ENCODE measurements at regions not wholly inside any gene's neighbourhood (a gene's known extent, or its start where the extent isn't known, plus 50 kb on each side); places are given as distances from the start of the nearest gene placed in this dataset.

DNA sequence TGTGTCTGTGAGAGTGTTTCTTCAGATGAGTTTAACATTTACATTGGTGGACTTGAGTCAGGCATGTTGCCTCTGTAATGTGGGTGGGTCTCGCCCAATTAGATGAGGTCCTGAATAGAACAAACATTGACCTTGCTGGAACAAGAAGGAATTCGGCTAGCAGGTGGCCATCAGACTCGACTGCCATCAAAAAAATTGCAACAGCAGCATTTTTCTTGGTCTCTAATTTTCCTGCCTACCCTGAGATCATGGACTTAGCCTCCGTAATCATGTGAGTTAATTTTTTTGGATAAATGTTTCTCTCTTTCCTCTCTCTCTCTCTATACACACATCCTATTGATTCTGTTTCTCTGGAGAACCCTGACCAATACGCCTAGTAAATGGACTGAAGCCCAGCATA is 83.8 kb upstream of the ST6GAL2 start:
- CTCF ChIA-PET, result no interaction called here
- no peaks in the 10 kb centered on the region for H3K79me2 ChIP-seq (ENCODE audit: low read depth)
- BruUV-seq (replicated peaks), result no TSS peak
- POLR2A ChIA-PET (ENCODE audit: unreplicated experiment), result no interaction called here
- no peaks in the 10 kb centered on the region for H3K9me2 ChIP-seq (ENCODE audit: insufficient read depth)
- no peaks in the 10 kb centered on the region for H3K4me1 ChIP-seq (replicated peaks; ENCODE audit: insufficient read depth)
- H3K27me3 ChIP-seq (ENCODE audit: insufficient read depth, low read depth), result no peaks in the 10 kb centered on the region
- H3K4me3 ChIP-seq, result no peak overlapping the region
- intact Hi-C loops (cut with micrococcal nuclease; ENCODE audit: unreplicated experiment), result loop anchor here (10.0 kb wide), 1 partner anchor 1075 kb away; no protein-coding TSS in a partner anchor
- no peak overlapping the region for H2AFZ ChIP-seq
- DNase-seq, result no peak
- H3K36me3 ChIP-seq (ENCODE audit: low read depth), result no peaks in the 10 kb centered on the region
- H3F3A ChIP-seq (ENCODE audit: insufficient read depth, low read depth), result no peaks in the 10 kb centered on the region
- H4K20me1 ChIP-seq (ENCODE audit: insufficient read depth), result no peaks in the 10 kb centered on the region
- H3K4me2 ChIP-seq, result no peak overlapping the region
- H3K9me3 ChIP-seq (ENCODE audit: insufficient read depth, low read depth), result no peaks in the 10 kb centered on the region
- H3K27ac ChIP-seq, result no peak overlapping the region
- TF ChIP-seq, protein P1, sequence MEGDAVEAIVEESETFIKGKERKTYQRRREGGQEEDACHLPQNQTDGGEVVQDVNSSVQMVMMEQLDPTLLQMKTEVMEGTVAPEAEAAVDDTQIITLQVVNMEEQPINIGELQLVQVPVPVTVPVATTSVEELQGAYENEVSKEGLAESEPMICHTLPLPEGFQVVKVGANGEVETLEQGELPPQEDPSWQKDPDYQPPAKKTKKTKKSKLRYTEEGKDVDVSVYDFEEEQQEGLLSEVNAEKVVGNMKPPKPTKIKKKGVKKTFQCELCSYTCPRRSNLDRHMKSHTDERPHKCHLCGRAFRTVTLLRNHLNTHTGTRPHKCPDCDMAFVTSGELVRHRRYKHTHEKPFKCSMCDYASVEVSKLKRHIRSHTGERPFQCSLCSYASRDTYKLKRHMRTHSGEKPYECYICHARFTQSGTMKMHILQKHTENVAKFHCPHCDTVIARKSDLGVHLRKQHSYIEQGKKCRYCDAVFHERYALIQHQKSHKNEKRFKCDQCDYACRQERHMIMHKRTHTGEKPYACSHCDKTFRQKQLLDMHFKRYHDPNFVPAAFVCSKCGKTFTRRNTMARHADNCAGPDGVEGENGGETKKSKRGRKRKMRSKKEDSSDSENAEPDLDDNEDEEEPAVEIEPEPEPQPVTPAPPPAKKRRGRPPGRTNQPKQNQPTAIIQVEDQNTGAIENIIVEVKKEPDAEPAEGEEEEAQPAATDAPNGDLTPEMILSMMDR (conservative IDR thresholded peaks at IDR 0.05), result no peak
- TF ChIP-seq EZH2 (IDR thresholded peaks at IDR 0.05; ENCODE audit: low read depth), result no peak

DNA sequence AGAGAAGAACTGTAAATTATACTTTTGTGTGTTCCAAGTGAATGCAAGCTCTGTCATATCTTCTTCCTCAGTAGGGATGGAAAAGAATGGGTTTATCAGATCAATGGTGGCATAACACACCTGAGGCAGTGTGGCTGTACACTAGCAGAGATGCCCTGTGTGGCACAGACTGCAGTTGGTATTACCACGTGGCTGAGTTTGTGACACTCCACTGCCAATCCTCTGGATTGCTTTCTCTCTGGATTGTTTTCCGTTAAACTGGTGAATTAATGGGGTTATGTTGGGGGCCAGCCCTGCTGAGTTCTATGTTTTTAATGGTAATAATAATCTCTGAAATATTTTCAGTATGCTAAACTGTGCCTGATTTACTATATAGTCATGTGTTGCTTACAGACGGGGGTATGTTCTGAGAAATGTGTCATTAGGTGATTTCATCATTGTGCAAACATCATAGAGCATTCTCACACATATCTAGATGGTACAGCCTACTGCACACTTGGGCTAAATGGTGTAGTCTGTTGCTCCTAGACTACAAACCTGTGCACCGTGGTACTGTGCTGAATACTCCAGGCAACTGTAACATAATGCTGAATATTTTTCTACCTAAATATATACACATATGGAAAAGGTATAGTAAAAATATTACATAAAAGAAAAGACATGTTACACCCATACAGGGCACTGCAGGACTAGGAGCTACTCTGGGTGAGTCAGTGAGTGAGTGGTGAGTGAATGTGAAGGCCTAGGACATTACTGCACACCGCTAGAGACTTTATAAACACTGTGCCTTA is 84.7 kb upstream of the ST6GAL2 start:
- Histone ChIP-seq H2AFZ (no peak overlapping the region), H3K9me2 (ENCODE audit: insufficient read depth) (no peaks in the 10 kb centered on the region), H4K20me1 (ENCODE audit: insufficient read depth) (no peaks in the 10 kb centered on the region), H3K9me3 (ENCODE audit: insufficient read depth, low read depth) (no peaks in the 10 kb centered on the region), H3K4me2 (no peak overlapping the region), H3K27ac (no peak overlapping the region), H3K4me1 (replicated peaks; ENCODE audit: insufficient read depth) (no peaks in the 10 kb centered on the region), H3K27me3 (ENCODE audit: insufficient read depth, low read depth) (no peaks in the 10 kb centered on the region), H3K36me3 (ENCODE audit: low read depth) (no peaks in the 10 kb centered on the region), H3F3A (ENCODE audit: insufficient read depth, low read depth) (no peaks in the 10 kb centered on the region), H3K79me2 (ENCODE audit: low read depth) (no peaks in the 10 kb centered on the region), H3K4me3 (no peak overlapping the region)
- POLR2A ChIA-PET (ENCODE audit: unreplicated experiment), result no interaction called here
- intact Hi-C loops (cut with micrococcal nuclease; ENCODE audit: unreplicated experiment), result no loop called here
- no peak for DNase-seq
- no peak for TF ChIP-seq EZH2 (IDR thresholded peaks at IDR 0.05; ENCODE audit: low read depth)
- TF ChIP-seq, protein P1 (conservative IDR thresholded peaks at IDR 0.05), result no peak
- BruUV-seq (replicated peaks), result no TSS peak
- CTCF ChIA-PET, result interaction anchor here (0.6 kb wide), 1 partner anchor 874 kb away, joined by 3 read pairs; no protein-coding TSS in a partner anchor

DNA sequence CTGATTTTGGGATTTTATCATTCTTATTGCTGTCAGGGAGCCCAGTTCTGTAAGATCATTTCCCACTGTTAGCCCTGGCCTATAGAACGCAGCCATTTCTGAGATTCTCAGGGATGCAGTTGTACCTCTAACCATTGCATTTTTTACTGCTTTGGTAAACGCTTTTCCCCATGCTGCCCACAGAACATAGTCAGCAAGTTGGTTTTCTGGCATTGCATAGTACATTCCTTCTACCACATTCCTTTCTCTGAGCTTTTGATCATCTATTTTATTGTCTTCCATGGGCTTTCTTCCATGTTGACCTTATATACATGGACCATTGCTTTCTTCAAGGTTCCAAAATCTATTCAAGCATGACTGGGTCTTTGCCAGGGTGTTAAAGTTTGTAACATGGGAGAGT is 86.8 kb upstream of the ST6GAL2 start:
- Histone ChIP-seq H3K27ac (no peak overlapping the region), H3K27me3 (ENCODE audit: insufficient read depth, low read depth) (no peaks in the 10 kb centered on the region; the same call in 1 of the 2 replicates), H3F3A (ENCODE audit: insufficient read depth, low read depth) (no peaks in the 10 kb centered on the region), H3K36me3 (ENCODE audit: low read depth) (no peaks in the 10 kb centered on the region), H4K20me1 (ENCODE audit: insufficient read depth) (no peaks in the 10 kb centered on the region), H3K9me3 (ENCODE audit: insufficient read depth, low read depth) (no peaks in the 10 kb centered on the region), H3K4me2 (no peak overlapping the region), H3K79me2 (ENCODE audit: low read depth) (no peaks in the 10 kb centered on the region), H2AFZ (no peak overlapping the region), H3K9me2 (ENCODE audit: insufficient read depth) (no peaks in the 10 kb centered on the region), H3K4me1 (replicated peaks; ENCODE audit: insufficient read depth) (no peaks in the 10 kb centered on the region), H3K4me3 (no peak overlapping the region)
- ChIA-PET CTCF (no interaction called here), POLR2A (ENCODE audit: unreplicated experiment) (no interaction called here)
- intact Hi-C loops (cut with micrococcal nuclease; ENCODE audit: unreplicated experiment), result no loop called here
- no peak for DNase-seq
- no peak for TF ChIP-seq EZH2 (IDR thresholded peaks at IDR 0.05; ENCODE audit: low read depth)
- TF ChIP-seq, protein P1 (conservative IDR thresholded peaks at IDR 0.05), result no peak
- BruUV-seq (replicated peaks), result no TSS peak
